ENCODE measurements at regions not wholly inside any gene's neighbourhood (a gene's known extent, or its start where the extent isn't known, plus 50 kb on each side); places are given as distances from the start of the nearest gene placed in this dataset.

DNA sequence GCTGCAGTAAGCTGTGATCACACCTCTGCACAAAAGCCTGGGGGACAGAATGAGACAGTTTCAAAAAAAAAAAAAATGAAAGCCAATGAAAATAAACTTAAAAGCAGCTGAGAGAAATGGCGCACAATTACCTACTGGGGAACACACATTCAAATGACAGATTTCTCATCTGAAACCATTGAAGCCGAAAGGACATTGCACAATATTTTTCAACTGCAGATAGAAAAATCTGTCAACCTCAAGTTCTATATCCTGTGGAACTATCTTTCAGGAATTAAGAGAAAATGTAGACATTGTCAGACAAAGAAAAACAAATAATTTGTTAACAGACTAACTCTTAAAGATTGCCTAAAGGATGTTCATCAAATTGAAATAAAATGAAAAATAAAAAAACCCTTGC is 442.8 kb downstream of the MATN1 start:
- DNase-seq, result no peak

DNA sequence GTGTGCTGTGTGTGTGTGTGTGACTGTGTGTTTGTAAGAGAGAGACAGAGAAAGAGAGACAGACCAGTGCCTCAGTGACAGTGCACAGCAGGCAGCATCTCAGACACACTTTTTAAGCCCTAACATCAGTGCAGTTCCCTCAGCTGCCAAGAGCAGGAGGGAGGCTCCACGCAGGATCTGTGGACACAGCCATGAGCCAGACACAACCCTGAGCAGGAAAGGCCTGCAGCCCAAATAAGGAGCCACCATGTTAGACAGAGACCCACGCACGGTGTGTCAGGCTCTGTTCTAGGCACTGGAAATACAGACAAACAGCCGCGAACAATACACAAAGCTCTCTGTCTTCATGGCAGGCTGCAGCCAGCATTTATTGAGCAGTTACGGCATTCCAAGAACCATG is 445.5 kb downstream of the MATN1 start:
- DNase-seq, result no peak

DNA sequence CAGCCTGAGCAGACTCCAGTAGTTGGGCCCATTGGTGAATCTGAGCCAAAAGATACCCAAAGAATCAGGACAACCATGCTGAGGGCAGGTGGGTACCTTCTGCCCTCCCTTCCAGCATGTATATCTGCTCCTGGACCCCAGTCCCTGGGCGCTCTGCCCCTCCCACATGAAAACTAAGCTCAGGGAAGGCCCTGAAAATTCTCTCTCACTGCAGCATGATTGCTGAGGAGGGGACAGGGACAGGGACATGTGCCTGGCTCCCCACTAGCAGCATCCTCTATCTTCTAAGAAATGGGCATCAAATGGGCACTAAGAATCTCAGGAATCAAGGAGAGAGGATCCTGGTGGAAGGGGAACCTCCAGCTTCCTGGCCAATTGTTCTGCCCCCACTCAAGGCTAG is 446.0 kb downstream of the MATN1 start:
- DNase-seq, result no peak

DNA sequence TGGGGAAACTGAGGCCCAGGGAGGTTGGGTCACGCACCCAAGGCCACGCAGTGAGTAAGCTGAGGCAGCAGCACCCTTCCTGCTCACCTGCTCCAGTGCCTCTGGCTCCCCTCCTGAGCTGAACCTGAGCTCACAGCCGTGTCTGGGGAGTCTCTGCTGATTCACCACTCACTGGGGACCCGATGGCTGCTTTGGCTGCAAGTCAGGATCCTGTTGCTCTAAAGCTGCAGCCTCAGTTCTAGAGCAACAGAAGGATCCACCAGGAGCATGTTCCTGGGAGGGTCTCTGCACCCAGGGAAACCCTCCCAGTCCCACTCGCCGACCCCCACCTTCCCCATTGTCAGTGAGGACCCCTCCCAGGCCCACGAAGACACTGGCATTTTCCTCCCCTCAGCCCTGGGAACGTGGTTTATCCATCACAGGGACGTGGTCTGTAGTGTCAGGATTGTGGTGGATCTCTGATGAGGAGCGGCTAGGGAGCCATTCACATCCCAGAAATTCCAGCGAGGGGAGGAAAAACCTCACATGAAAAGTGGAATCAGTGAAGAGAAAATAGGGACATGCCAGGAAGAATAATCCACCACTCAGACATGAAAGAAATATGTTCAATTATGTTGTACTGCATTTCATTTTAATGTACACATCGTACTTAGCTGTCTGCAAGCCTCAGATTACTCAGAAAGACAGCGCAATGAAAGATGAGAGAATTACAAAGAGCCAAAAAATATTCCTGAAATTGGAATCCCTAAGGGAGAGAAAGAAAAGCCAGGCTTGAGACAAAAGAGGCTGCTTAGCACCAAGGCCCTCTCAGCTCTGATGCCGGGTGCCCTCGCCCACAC is 447.2 kb downstream of the MATN1 start:
- no peak for DNase-seq

DNA sequence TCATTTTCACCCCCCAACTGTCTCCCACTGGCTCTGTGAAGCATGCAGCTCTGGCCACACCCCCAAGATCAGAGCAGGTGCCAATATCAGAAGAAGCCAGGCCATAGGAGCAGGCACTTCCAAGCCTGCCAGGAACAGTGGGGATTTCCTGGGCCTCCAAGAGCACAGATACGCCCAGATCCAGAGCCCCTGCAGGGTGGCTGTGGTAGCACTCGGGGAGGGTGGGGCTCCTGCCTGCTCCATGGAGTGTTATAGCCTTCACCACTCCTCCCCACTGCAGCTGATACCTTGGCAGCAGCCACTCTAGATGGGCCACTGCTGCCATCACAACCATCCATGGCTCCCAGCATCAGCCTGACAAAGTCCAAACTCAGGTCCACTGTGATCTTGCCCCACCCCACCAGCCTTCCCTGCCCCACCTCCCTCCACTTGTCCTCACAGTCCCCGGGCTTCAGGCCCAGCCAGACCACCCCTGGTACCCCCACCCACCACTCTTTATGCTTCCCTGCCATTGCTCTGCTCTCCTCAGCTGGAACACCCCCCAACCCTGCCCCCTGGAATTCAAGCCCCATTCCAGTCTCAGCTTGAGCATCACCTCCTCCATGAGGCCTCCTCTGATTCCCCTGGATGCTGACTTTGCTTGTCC is 448.3 kb downstream of the MATN1 start:
- no peak for DNase-seq

DNA sequence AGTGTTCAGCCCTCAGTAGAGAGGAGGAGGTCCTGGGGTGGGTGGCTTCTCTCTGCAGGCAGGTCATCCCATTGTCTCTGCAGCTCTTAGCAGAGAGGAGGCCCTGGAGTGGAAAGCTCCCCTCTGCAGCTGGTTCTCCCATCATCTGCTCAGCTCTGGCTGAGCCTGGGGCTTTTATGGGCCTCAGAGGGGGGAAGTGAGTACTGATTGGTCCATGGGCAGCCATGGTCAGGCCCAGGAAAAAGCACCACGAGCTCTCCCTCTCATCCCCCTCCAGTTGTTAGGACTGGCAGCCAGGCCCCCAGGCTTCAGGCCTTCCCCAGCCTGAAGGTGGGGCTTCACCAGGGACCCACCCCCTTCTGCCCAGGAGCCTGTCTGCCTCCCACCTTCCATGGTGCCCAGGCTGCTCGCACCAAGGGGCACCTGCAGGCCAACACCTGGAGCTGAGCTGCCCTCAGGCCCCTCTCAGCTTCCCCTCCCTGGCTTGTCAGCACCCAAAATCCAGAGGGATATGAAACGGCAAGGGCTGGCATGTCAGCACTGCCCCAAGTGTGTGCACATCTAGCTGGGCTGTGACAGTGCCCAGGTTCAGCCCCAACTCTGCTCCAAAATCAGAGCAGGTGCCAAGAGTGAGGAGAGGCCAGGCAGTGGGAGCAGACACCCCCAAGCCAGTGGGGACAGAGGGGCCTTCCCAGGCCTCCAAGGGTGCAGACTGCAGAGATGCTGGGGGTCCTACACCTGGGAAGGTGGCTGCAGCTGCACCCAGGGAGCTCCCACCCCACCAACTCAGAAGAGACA is 449.0 kb downstream of the MATN1 start:
- no peak for DNase-seq

DNA sequence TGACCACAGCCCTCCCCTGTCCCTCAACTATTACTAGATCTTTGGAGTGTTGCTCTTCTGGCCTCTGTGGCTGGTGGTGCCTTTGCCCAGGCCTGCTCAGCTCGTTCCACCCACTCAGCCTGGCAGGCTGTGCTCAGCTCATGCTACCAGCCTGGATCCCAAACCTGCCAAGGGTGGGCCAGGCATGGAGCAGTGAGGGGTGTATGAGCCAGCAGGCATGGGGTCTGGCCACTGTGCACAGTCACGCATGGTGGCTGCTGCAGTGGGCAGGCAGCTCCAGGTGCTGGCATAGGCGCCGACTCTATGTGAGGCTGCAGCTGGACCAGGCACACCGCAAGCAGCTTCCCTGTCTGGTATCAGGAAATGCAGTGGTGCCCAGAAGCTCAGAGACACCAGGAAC is 449.9 kb downstream of the MATN1 start:
- no peak for DNase-seq

DNA sequence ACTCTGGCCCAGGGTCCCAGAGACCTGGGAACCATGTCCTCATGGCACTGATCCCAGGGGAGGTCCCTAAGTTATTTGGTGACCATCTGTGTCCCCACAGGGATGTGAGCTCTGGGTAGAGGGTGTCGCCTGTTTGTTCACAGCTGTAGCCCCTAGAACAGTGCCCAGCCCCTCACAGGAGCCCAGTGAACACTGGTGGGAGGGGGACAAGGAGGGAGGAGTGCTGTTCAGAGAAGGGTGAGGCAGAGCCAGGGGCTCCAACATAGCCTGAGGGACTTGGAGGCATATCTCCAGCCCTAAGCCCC is 450.4 kb downstream of the MATN1 start:
- no peak for DNase-seq

DNA sequence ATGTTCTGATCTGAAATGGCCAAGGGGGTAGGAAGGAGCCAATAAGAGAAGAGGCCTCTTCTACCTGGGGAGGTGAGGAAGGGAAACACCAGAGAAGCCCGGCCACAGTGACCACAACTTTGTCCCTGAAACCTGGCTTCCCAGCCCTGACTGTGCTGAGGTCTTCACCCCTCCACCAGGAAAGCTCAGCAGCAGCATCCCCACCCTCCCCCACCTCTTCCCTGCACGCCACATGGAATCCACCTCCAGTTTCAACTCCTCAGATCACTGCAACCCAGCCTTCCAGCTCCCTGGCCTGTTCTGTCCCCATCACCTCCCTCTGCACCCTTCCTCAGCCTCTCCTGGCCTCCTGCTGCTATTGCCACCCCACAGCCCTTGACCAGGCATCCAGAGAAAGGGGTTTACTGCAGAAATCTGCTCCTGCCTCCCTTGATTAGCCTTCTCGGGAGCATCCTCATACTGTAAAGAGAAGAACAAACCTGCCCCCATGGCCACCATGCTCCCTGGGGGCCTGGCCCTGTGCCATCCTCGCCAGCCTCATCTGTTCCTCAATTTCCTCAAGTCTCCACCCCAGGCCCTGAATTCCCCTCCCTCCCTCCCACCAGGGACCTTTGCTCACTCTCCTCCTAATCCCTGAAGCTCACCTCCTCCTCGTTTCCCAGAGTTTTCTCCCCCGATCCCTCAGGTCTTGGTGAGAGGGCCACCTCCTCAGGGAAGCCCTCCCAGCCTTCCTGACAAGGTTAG is 450.9 kb downstream of the MATN1 start:
- no peak for DNase-seq

DNA sequence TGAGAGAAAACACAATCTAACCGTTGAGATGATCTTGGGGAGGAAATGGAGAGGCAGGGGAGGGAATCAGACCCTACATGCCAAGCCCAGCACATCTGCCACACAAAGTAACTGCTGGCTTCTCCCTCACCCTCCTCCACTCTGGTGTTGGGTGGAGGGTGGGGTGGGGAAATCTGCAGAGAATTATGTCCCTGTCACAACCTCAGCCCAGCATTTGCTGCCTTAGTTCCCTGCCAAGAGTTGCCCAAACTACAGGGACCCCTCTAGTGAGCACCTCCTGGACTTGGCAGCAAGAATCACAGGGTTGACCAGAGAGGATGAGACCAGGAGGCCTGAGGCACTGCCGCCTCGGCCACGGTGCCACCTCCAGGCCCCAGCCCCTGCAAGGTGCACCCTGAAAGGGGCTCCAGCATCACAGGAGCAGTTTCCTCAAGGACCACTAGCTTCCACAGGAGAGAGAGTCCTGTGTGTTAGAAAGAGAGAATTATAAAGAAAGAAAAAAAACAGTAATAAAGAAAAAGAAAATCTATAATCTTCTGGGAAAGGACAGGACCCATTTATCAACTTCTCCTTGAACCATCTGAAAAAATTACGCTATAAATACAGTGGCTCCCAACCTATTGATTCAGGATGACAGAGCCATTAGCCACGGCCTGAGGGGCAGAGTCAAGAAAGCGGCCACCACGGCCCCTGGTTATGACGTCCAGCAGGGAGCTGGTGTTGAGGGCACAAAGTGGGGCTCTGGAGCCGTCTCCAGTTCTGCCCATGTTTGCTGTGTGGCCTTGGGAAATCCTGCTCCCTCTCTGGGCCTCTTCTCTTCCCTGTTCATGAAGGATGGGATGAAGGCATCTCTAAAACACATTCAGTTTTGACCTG is 451.7 kb downstream of the MATN1 start:
- no peak for DNase-seq

DNA sequence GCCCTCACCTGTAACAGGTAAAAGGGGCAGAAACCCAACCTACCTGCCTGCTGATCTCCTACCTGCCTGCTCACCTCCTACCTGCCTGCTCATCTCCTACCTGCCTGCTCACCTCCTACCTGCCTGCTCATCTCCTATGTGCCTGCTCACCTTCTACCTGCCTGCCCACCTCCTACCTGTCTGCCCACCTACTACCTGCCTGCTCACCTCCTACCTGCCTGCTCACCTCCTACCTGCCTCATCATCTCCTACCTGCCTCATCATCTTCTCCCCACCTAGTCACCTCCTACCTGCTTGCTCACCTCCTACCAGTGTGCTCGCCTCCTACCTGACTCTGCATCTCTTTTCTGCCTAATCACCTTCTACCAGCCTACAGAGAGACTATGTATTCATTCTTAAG is 452.9 kb downstream of the MATN1 start:
- DNase-seq, result no peak

DNA sequence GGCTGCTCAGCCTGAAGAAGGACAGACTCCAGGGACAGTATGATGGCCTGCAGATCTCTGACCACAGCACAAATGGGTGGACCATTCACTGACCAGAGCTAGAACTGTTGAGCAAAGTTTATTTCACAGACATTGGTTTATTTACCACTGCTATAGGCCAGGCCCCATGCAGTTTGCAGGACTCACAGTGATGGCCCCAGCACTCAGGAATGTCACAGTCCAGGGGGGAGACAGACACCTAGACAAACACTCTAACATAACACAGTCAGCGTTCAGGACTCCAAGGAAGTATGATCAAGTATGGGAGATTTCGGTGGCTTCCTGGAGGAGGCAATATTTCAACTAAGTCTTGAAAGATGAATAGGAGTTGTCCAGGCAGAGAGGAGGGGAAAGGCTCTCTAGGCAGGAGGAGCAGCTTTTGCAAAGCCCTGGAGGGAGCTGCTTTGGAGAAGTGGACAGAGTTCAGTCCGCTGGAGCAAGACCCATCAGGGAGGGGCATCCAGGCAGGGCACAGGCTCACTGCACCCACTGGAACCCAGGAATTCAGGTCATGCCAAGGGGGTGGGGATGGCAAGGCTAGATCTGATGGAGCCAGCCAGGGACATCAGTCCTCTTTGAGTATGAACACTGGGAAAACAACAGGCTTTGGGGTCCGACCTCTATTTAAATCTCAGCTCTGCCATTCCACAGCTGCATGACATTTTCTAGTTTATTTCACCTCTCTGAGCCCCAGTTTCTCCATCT is 454.3 kb downstream of the MATN1 start:
- DNase-seq, result no peak

DNA sequence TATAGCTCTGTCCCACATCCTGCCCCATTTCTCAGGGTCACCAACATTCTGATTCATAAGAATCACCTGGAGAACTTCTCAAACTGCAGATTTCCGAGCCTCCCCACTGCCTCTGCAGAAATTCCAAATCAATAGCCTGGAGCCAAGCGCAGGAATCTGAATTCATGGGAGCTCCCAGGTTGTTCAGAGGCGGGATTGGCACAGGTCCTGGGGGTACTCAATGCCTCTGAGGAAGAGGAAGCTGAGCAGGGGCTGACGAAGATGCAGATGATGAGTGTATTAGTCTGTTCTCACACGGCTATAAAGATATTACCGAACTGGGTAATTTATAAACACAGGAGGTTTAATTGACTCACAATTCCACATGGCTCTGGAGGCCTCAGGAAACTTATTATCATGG is 455.5 kb downstream of the MATN1 start:
- no peak for DNase-seq

DNA sequence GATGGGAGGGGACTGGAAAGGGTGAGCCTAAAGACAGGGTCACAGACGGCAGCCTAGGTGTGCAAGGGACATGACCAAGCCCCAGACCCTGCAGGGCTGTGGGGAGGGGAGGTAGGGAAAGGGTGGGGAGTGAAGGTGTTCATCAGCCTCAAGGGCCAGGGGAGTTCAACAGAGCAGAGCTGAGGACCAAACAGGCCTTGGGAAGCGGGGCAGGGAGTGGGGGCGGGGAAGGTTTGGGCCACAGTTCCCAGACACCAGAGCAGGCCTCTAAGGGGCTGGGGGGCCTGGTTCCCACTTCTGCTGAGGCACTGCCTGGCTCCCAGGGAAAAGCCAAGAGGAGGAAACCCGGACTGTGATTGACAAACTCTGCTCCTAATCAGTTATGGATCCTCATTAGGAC is 456.3 kb downstream of the MATN1 start:
- no peak for DNase-seq

DNA sequence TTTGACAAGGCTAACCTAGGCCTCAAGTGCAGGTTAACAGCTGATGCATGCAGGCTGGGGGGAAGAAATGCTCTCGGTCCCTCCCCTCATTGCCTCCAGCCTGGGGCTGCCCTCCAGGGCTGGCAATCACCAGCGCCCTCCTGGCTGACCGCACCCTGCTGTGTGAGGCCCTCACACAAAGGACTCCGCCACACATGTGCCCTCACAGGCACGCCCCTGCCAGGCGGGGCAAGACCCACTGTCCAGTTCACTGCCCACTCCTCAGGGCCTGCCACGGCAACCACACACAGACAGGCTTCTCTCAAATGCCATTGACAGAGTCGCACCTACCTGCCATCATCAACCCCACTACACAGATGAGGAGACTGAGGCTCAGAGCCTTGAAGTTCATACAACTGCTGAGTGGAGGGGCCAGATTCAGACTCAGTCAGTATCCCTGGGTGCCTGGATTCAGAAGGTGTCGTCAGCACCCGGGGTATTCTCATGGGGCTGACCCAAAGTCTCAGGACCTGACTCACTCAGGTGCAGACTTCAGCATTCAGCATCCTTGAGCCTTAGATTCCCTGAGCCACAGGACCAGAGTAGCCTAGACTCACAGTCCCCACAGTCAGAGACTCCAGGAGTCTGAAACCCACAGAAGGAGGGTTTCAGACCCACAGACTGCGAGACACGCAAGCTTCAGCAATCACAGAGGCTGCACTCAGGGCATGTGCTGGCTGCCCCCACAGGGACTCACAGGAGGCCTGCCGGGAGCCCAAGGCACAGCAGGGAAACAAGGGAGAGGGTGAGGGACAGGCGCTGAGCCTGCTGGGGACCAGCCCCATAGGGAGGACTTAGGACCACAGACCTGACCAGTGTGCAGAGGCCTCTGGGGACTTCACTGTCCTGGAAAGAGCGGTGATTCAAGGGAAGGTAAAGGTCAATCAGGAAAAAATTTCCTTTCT is 458.0 kb downstream of the MATN1 start:
- no peak for DNase-seq

DNA sequence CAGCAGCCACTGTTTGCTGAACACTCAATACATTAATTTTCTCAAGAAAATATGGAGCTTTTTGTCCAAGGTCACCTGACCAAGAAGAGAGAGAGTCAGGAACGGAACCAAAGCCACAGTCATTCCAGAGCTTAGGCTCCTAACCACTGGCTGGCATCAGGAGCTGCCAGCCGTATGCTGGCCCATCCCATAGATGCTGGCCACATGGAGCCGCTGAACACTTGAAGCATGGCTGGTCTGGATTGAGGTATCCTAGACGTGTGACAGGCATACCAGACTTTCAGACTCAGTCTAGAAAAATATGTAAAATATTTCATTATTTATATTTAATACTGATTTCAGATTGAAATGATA is 458.7 kb downstream of the MATN1 start:
- DNase-seq, result no peak

DNA sequence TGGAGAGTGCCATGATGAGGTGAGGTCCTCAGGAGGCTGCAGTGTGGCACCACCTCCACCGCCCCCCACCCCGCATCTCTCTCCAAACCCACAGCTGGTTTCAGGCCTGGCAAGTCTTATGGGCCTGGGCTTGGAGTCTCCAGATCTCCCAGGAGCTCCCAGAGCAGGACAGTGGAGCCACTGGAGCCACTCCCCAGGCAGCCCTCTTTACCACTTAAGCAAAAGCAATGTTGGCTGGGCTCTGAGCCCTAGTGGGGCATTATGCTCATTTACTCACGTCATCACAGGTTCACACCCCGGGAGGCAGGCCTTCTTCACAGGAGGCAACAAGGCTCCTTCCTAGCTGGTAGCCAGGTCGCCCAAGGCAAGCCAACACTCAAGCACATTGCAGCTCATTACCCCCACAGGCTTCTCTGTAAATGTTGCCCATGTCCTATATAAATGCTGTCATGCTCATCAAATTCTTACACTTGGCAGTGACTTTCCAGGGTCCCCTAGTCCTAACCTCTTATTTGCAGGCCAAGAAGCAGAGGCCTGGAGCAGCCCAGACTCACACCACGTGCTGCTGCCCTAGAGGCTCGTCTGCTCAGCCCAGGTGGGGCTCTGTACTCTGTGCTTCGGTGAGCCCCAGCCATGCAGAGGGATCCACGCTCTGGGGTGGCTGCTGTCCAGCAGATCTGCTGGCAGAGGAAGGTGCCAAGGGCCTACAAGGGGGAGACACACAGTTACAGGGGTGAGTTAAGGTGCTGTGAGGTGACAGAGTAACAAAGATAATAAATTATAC is 459.3 kb downstream of the MATN1 start:
- DNase-seq, result no peak

DNA sequence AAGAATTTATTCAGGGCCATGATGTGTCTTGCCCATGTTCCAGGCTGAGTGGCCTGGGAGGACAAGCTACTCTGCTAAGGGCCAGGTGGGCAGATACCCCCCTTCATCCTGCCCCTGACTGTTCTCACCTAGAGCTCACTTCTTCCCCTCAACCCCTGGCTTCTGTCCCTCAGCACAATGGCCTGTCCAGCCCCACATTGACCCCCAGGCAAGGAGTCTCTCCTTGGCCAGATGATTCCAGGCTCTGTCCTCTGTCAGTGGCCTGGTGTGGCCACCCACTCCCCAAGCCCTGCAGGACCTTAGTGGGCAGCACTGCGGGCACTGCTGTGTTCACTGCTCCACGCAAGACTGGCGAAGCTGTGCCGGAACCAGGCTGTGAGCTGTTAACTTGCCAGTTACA is 460.0 kb downstream of the MATN1 start:
- DNase-seq, result no peak

DNA sequence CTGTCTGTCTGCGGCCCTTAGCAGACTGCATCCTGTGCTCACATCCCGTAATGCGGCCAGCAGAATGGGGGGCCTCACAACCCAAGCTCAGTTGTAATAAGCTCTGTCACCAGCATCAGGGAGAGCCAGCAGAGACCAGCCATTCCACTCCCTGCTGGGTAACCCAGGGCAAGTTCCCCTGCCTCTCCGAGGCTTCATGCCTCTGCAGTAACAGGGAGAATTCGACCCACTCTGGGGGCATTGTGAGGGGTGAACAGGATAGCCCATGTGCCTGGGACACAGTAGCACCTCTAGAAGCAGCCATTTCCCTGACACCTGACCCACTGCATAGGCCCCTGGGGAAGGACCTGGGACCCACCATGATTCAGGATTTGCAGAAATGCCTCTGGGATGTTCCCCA is 461.2 kb downstream of the MATN1 start:
- DNase-seq, result no peak

DNA sequence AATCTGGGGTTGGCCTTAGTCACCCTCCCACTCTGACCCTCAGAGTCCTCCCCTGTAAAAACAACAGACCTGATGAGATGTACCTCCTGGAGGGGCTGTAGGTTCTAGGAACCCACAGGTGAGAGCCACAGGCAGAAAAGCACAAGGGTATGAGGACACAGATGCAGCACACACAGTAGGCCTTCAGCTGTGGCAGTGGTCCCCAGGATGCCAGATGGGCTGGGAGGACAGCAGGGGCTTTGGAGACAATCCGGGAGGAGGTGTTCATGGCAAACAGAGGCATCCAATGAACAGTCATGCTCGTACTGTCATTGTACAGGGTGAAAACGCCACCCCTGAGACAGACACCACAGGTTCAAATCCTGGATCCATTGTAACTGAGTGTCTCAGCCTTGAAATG is 463.1 kb downstream of the MATN1 start:
- no peak for DNase-seq
